Keratinocyte (primary cell): ENCODE measurements at regions not wholly inside any gene's neighbourhood (a gene's known extent, or its start where the extent isn't known, plus 50 kb on each side); places are given as distances from the start of the nearest gene placed in this dataset.
"Not testable (repeated sequence)": the region's sequence is repeated elsewhere in the genome, so short reads cannot be mapped to it uniquely, and the experiment has no call there.

ENCODE experiments used
- EZH2 ChIP-seq: IDR thresholded peaks from one replicate; pipeline ENCODE4 v1.6.1; 2012; ENCODE audit warnings: inconsistent platforms, mild to moderate bottlenecking, low read length, moderate library complexity
- TF ChIP-seq, protein P1 (sequence below), 3 experiments: IDR thresholded peaks in 1 of 3; conservative IDR thresholded peaks in 1 of 3; optimal IDR thresholded peaks in 1 of 3; 2 replicates in 2 of 3; 3 replicates in 1 of 3; pipeline versions ENCODE3 to v1.5.1; 2011; ENCODE audit warnings: low read length in 3 of 3, mild to moderate bottlenecking in 3 of 3, moderate library complexity in 2 of 3, control low read depth in 1 of 3, inconsistent platforms in 1 of 3; ENCODE audit not compliant: insufficient read depth in 2 of 3; ENCODE audit errors: extremely low read depth in 1 of 3

DNA sequence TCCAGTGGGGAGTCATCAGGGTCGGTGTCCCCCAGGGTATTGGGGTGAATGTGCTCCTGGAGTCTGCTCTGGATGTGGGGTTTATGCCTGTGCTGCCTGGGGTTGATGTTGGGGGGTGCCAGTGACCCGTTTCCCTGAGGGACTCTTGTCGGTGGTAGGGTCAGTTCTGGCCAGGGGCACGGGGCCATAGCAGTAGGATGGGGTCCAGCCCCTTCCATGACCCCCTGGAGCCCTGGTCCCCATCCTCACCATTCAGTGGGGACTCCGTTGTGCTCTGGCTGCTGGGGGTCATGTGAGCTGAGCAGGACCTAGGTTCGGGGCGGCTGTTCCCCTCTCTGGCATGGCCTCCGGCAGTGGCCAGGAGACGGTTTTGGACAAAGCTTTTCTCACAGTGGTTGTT is 530.8 kb downstream of the GOLGA6L6 start:
- TF ChIP-seq, protein P1, sequence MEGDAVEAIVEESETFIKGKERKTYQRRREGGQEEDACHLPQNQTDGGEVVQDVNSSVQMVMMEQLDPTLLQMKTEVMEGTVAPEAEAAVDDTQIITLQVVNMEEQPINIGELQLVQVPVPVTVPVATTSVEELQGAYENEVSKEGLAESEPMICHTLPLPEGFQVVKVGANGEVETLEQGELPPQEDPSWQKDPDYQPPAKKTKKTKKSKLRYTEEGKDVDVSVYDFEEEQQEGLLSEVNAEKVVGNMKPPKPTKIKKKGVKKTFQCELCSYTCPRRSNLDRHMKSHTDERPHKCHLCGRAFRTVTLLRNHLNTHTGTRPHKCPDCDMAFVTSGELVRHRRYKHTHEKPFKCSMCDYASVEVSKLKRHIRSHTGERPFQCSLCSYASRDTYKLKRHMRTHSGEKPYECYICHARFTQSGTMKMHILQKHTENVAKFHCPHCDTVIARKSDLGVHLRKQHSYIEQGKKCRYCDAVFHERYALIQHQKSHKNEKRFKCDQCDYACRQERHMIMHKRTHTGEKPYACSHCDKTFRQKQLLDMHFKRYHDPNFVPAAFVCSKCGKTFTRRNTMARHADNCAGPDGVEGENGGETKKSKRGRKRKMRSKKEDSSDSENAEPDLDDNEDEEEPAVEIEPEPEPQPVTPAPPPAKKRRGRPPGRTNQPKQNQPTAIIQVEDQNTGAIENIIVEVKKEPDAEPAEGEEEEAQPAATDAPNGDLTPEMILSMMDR (optimal IDR thresholded peaks at IDR 0.05 in 1 of 3, IDR thresholded peaks at IDR 0.05 in 1 of 3, conservative IDR thresholded peaks at IDR 0.05 in 1 of 3; ENCODE audit: extremely low read depth in 1 of 3, insufficient read depth in 2 of 3, low read length in 3 of 3) = not testable (repeated sequence)
- TF ChIP-seq EZH2 = not testable (repeated sequence)
